ENCODE measurements at regions not wholly inside any gene's neighbourhood (a gene's known extent, or its start where the extent isn't known, plus 50 kb on each side); places are given as distances from the start of the nearest gene placed in this dataset.

DNA sequence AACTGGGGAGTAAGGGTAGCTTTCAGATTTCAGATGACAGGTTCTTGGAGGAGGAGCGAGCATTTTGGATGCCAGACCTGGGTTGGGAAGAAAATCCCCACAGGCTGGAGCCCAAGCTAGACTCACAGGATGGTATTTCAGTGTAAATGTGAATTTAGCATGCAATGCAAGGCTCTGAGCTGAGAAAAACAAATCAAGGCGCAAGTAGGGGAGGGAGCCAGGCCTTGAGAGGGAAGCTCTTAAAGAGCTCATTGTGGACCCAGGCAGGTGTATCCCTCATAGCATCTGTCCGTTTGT is 386.1 kb downstream of the MATN1 start:
- no peak for TF ChIP-seq CTCF (IDR thresholded peaks at IDR 0.05; ENCODE audit: insufficient read depth, missing control alignments)
- FAIRE-seq (no peak), DNase-seq (ENCODE audit: insufficient read length, low spot score) (no peak)

GRCh38 chr1:30336550-30337323 is 386.6 kb downstream of the MATN1 start:
- FAIRE-seq, result no peak
- DNase-seq (ENCODE audit: insufficient read length, low spot score), result no peak
- no peak for TF ChIP-seq CTCF (IDR thresholded peaks at IDR 0.05; ENCODE audit: insufficient read depth, missing control alignments)

- TF ChIP-seq CTCF (IDR thresholded peaks at IDR 0.05; ENCODE audit: insufficient read depth, missing control alignments), result no peak
- no peak for FAIRE-seq
- no peak for DNase-seq (ENCODE audit: insufficient read length, low spot score)
These were observed 387.4 kb downstream of the MATN1 start for GRCh38 chr1:30335997-30336390.

GRCh38 chr1:30335389-30335996 is 387.9 kb downstream of the MATN1 start:
- no peak for TF ChIP-seq CTCF (IDR thresholded peaks at IDR 0.05; ENCODE audit: insufficient read depth, missing control alignments)
- DNase-seq (ENCODE audit: insufficient read length, low spot score) (no peak), FAIRE-seq (no peak)

DNA sequence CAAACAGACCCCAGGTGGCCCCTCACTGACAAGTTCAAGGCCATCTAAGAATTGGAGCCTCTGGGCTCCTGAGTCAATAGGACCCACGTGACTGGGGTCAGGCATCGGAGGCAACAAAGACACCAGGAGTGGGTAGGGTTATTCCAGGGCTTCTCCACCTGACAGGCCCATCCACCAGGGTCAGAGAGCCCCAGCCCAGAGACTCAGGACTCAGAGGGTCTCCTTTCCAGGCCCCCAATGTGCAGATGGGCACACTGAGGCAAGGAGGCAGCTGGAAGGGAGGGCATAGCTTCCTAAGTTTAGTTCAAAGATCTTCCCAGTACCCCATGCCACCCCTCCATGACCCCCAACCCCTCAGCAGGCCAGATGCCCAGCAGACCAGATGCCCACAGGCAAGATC is 388.6 kb downstream of the MATN1 start:
- DNase-seq (ENCODE audit: insufficient read length, low spot score), result no peak
- FAIRE-seq, result no peak
- TF ChIP-seq CTCF (IDR thresholded peaks at IDR 0.05; ENCODE audit: insufficient read depth, missing control alignments), result no peak

GRCh38 chr1:30332116-30333094 is 391.0 kb downstream of the MATN1 start:
- FAIRE-seq (no peak), DNase-seq (ENCODE audit: insufficient read length, low spot score) (no peak)
- no peak for TF ChIP-seq CTCF (IDR thresholded peaks at IDR 0.05; ENCODE audit: insufficient read depth, missing control alignments)

Data from D721Med (cell line).